ENCODE measurements at regions not wholly inside any gene's neighbourhood (a gene's known extent, or its start where the extent isn't known, plus 50 kb on each side); places are given as distances from the start of the nearest gene placed in this dataset.
A peak's percentile ranks its signal among the peaks of the same experiment; 100 is the strongest.

- Histone ChIP-seq H3K27ac (ENCODE audit: low read depth, low read length) (no peak overlapping the region), H3K36me3 (ENCODE audit: insufficient read depth, low read length) (no peaks in the 10 kb centered on the region), H2AFZ (ENCODE audit: low read length) (no peak overlapping the region), H4K20me1 (ENCODE audit: insufficient read depth, low read length) (no peaks in the 10 kb centered on the region), H3K79me2 (ENCODE audit: insufficient read depth, low read length) (no peaks in the 10 kb centered on the region), H3K27me3 (ENCODE audit: insufficient read depth, low read length) (no peaks in the 10 kb centered on the region), H3K4me2 (ENCODE audit: insufficient read depth, low read length) (no peak overlapping the region), H3K4me1 (ENCODE audit: insufficient read depth, low read length) (peaks cover 22% of the 10 kb centered on the region), H3K9me3 (ENCODE audit: low read depth, low read length) (no peaks in the 10 kb centered on the region), H3K4me3 (ENCODE audit: insufficient read depth, low read length) (no peak overlapping the region)
- no peak for DNase-seq (ENCODE audit: insufficient read length, low spot score, missing footprints)
- TF ChIP-seq, protein P1, sequence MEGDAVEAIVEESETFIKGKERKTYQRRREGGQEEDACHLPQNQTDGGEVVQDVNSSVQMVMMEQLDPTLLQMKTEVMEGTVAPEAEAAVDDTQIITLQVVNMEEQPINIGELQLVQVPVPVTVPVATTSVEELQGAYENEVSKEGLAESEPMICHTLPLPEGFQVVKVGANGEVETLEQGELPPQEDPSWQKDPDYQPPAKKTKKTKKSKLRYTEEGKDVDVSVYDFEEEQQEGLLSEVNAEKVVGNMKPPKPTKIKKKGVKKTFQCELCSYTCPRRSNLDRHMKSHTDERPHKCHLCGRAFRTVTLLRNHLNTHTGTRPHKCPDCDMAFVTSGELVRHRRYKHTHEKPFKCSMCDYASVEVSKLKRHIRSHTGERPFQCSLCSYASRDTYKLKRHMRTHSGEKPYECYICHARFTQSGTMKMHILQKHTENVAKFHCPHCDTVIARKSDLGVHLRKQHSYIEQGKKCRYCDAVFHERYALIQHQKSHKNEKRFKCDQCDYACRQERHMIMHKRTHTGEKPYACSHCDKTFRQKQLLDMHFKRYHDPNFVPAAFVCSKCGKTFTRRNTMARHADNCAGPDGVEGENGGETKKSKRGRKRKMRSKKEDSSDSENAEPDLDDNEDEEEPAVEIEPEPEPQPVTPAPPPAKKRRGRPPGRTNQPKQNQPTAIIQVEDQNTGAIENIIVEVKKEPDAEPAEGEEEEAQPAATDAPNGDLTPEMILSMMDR (IDR thresholded peaks at IDR 0.05; ENCODE audit: extremely low read depth, low read depth, low read length): no peak
Observed at GRCh38 chr13:24041651-24042225, 118.8 kb upstream of the SPATA13 start.

DNA sequence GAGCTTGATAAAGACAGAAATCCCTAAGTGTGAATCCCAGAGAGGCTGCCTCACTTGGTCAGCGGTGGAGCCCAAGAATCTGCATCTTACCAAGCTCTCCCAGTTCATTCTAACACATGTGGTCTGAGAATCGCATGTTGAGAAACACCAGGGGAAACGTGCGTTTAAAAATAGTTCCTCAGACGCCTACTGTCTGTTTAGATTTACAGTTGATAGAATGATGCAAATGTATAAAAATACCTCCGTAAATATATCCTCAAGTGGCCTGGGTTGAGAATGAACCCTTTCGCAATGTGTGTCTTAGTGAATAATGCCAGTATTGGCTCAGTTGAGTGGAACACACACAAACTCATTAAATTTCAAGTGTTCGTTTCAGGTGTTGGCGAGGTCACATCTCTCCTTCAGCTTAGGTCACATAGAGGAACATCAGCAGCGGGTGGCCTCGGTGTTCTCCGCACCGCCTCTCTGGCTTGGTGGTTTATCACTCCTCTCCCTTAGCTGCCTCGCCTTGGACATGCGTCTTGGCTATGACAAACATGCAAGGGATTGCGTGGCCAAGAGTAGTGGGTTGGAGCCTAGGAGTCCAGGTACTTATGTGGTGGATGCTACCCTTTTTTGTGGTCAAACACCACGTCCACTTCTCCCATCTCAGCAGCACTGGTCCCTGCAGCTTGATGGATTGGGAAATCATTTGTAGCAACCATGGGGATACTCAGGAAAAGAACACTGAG lies 117.6 kb upstream of the SPATA13 start:
- H3K4me2 ChIP-seq (ENCODE audit: insufficient read depth, low read length): no peak overlapping the region
- H3K27ac ChIP-seq (ENCODE audit: low read depth, low read length): no peak overlapping the region

DNA sequence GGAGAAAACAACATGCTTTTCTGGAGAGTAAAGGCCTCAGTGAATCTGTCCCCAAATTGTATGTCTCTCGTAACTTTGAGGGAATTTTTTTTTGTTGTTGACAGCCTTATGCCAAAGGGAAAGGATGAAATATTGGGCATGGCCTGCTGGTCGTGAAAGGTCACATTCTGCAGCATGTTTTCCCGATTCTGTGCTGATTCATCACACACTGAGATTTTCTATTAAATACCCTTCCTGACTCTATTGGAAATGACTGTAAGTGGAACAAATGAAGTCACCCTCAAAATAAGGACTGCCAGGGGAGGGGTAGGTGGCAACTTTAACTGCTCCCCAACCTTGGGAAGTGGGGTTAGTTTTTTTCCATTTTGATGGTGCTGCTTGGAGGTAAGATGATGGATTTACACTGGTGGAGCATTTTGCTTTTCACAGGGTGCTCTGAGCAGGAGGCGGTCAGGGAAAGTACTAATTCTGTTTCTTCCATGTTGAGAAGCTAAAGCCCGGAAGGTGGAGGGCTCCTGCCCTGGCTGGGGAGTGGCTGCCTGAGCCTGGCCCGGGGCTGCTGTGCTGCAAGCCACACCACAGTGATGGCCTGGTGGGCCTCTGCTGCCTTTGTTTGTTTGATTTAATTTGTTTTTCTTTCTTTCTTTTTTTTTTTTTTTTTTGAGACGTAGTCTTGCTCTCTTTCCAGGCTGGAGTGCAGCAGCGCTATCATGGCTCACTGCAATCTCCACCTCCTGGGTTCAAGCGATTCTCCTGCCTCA lies 116.8 kb upstream of the SPATA13 start:
- peak; percentile 70 for DNase-seq (ENCODE audit: insufficient read length, low spot score, missing footprints)
- Histone ChIP-seq H3K36me3 (ENCODE audit: insufficient read depth, low read length) (no peaks in the 10 kb centered on the region), H3K4me3 (ENCODE audit: insufficient read depth, low read length) (no peak overlapping the region), H2AFZ (ENCODE audit: low read length) (peak overlapping the region; percentile 17), H3K27ac (ENCODE audit: low read depth, low read length) (no peak overlapping the region), H3K4me2 (ENCODE audit: insufficient read depth, low read length) (no peak overlapping the region), H4K20me1 (ENCODE audit: insufficient read depth, low read length) (no peaks in the 10 kb centered on the region), H3K4me1 (ENCODE audit: insufficient read depth, low read length) (peaks cover 15% of the 10 kb centered on the region), H3K9me3 (ENCODE audit: low read depth, low read length) (no peaks in the 10 kb centered on the region), H3K79me2 (ENCODE audit: insufficient read depth, low read length) (no peaks in the 10 kb centered on the region), H3K27me3 (ENCODE audit: insufficient read depth, low read length) (no peaks in the 10 kb centered on the region)
- TF ChIP-seq, protein P1 (IDR thresholded peaks at IDR 0.05; ENCODE audit: extremely low read depth, low read depth, low read length): no peak

More for the DNA sequence above, 117.6 kb upstream of the SPATA13 start:
- no peaks in the 10 kb centered on the region for H3K36me3 ChIP-seq (ENCODE audit: insufficient read depth, low read length)
- H3K27me3 ChIP-seq (ENCODE audit: insufficient read depth, low read length): no peaks in the 10 kb centered on the region
- TF ChIP-seq, protein P1 (IDR thresholded peaks at IDR 0.05; ENCODE audit: extremely low read depth, low read depth, low read length): no peak
- H3K4me3 ChIP-seq (ENCODE audit: insufficient read depth, low read length): no peak overlapping the region
- peak overlapping the region; percentile 17 for H2AFZ ChIP-seq (ENCODE audit: low read length)
- no peaks in the 10 kb centered on the region for H4K20me1 ChIP-seq (ENCODE audit: insufficient read depth, low read length)
- no peak for DNase-seq (ENCODE audit: insufficient read length, low spot score, missing footprints)
- peaks cover 22% of the 10 kb centered on the region for H3K4me1 ChIP-seq (ENCODE audit: insufficient read depth, low read length)
- no peaks in the 10 kb centered on the region for H3K9me3 ChIP-seq (ENCODE audit: low read depth, low read length)
- H3K79me2 ChIP-seq (ENCODE audit: insufficient read depth, low read length): no peaks in the 10 kb centered on the region

- no peak overlapping the region for H3K4me2 ChIP-seq (ENCODE audit: insufficient read depth, low read length)
- no peak for DNase-seq (ENCODE audit: insufficient read length, low spot score, missing footprints)
- H3K27me3 ChIP-seq (ENCODE audit: insufficient read depth, low read length): no peaks in the 10 kb centered on the region
- H3K27ac ChIP-seq (ENCODE audit: low read depth, low read length): no peak overlapping the region
- H2AFZ ChIP-seq (ENCODE audit: low read length): no peak overlapping the region
- H3K36me3 ChIP-seq (ENCODE audit: insufficient read depth, low read length): no peaks in the 10 kb centered on the region
- H3K4me3 ChIP-seq (ENCODE audit: insufficient read depth, low read length): no peak overlapping the region
- H4K20me1 ChIP-seq (ENCODE audit: insufficient read depth, low read length): no peaks in the 10 kb centered on the region
- no peaks in the 10 kb centered on the region for H3K79me2 ChIP-seq (ENCODE audit: insufficient read depth, low read length)
- H3K4me1 ChIP-seq (ENCODE audit: insufficient read depth, low read length): peaks cover 16% of the 10 kb centered on the region
- TF ChIP-seq, protein P1 (IDR thresholded peaks at IDR 0.05; ENCODE audit: extremely low read depth, low read depth, low read length): no peak
- H3K9me3 ChIP-seq (ENCODE audit: low read depth, low read length): no peaks in the 10 kb centered on the region
Observed at GRCh38 chr13:24045597-24045996, 114.9 kb upstream of the SPATA13 start.

Measured in osteoblast (primary cell).